HCT116 (cell line): ENCODE measurements at regions not wholly inside any gene's neighbourhood (a gene's known extent, or its start where the extent isn't known, plus 50 kb on each side); places are given as distances from the start of the nearest gene placed in this dataset.

Source experiments
- ATAC-seq: fragments of 200-7000 bp; cut with Tn5 transposase; 2 replicates; pipeline ENCODE4 v1.9.1; 2020; ENCODE audit warnings: mild to moderate bottlenecking, moderate library complexity
- BruUV-seq: library from RNA; stranded (reverse); fragments of 400-500 nt; replicated peaks from 2 replicates; lab custom pipeline; 2021; lab: Mats Ljungman, UMichigan
- CTCF ChIA-PET: fragments of 300-600 bp; sonication (Branson Sonifier 250); formaldehyde crosslinking; loops from one replicate; lab custom pipeline; 2021; ENCODE audit warnings: antibody characterized with exemption; lab: Charles Lee
- POLR2A ChIA-PET: fragments of 300-600, 350-600 bp; sonication (Branson Sonifier 250); formaldehyde crosslinking; loops from one replicate; lab custom pipeline; 2021; ENCODE audit warnings: antibody characterized with exemption; lab: Charles Lee
- RAD21 ChIA-PET, 2 experiments: fragments of 300-600 bp; sonication (Branson Sonifier 250); formaldehyde crosslinking; loops; one replicate each; lab custom pipeline; 2023; ENCODE audit warnings: low total read pairs in 2 of 2; ENCODE audit not compliant: uncharacterized antibody in 2 of 2, unreplicated experiment in 2 of 2, low non-redundant PET in 1 of 2; lab: Charles Lee
- DNase-seq: peaks from one replicate; pipeline ENCODE4 v3.0.0-alpha.2; 2010; ENCODE audit warnings: low read depth, low spot score
- H2AFZ ChIP-seq: fragments of 200-600 bp; shearing (Covaris generic), sonication (generic); 2 replicates; pipeline ENCODE4 v1.6.1; 2017; ENCODE audit warnings: low read depth, mixed run types, mixed read lengths, antibody characterized with exemption, low read length; ENCODE audit not compliant: poor library complexity, severe bottlenecking
- H3K27ac ChIP-seq: 2 replicates; pipeline ENCODE4 v1.5.1; 2012; ENCODE audit warnings: low read depth, low read length
- H3K27me3 ChIP-seq: fragments of 200-600 bp; sonication (generic); 2 replicates; pipeline ENCODE4 v1.6.1; 2016; ENCODE audit warnings: mixed run types, low read length, mixed read lengths; ENCODE audit not compliant: insufficient read depth
- H3K36me3 ChIP-seq, 2 experiments: fragments of 200-500 bp in 1 of 2; fragments of 200-600 bp in 1 of 2; sonication (Bioruptor generic) in 1 of 2; sonication (generic) in 1 of 2; 2 replicates each; pipeline versions ENCODE4 v1.5.1 to v1.6.1; 2014 to 2016; ENCODE audit warnings: low read length in 2 of 2, inconsistent platforms in 1 of 2, mixed read lengths in 1 of 2, mixed run types in 1 of 2; ENCODE audit not compliant: insufficient read depth in 2 of 2, control insufficient read depth in 1 of 2
- H3K4me1 ChIP-seq, 2 experiments: fragments of 200-600 bp in 1 of 2; sonication (generic) in 1 of 2; 2 replicates each; pipeline versions ENCODE4 v1.5.1 to v1.6.1; 2012 to 2017; ENCODE audit warnings: low read length in 2 of 2, inconsistent platforms in 1 of 2, mild to moderate bottlenecking in 1 of 2, mixed read lengths in 1 of 2, mixed run types in 1 of 2, moderate library complexity in 1 of 2; ENCODE audit not compliant: insufficient read depth in 2 of 2, control insufficient read depth in 1 of 2
- H3K4me2 ChIP-seq: fragments of 200-600 bp; sonication (generic); 2 replicates; pipeline ENCODE4 v1.6.1; 2017; ENCODE audit warnings: mixed run types, low read length, mixed read lengths
- H3K4me3 ChIP-seq, 2 experiments: fragments of 200-600 bp in 1 of 2; sonication (generic) in 1 of 2; replicated peaks in 1 of 2; 2 replicates each; pipeline ENCODE4 v1.5.1; 2011 to 2016; ENCODE audit warnings: low read length in 2 of 2, control low read depth in 1 of 2, low read depth in 1 of 2, mild to moderate bottlenecking in 1 of 2, mixed read lengths in 1 of 2, mixed run types in 1 of 2
- H3K79me2 ChIP-seq: fragments of 200-600 bp; sonication (generic); 2 replicates; pipeline ENCODE4 v1.6.1; 2017; ENCODE audit warnings: mild to moderate bottlenecking, mixed run types, low read length, moderate library complexity, mixed read lengths; ENCODE audit not compliant: insufficient read depth
- H3K9ac ChIP-seq: fragments of 200-600 bp; sonication (generic); 2 replicates; pipeline ENCODE4 v1.6.1; 2016; ENCODE audit warnings: low read length, mixed read lengths
- H3K9me2 ChIP-seq: fragments of 200-600 bp; sonication (generic), shearing (Covaris generic); 2 replicates; pipeline ENCODE4 v1.6.1; 2017; ENCODE audit warnings: mixed run types, mild to moderate bottlenecking, moderate library complexity; ENCODE audit not compliant: insufficient read depth
- H3K9me3 ChIP-seq, 2 experiments: fragments of 200-500 bp in 1 of 2; fragments of 200-600 bp in 1 of 2; sonication (Bioruptor generic) in 1 of 2; sonication (generic) in 1 of 2; 2 replicates each; pipeline ENCODE4 v1.6.1; 2014 to 2017; ENCODE audit warnings: low read length in 2 of 2, mixed read lengths in 2 of 2, inconsistent platforms in 1 of 2, low read depth in 1 of 2, mild to moderate bottlenecking in 1 of 2, mixed run types in 1 of 2, moderate library complexity in 1 of 2; ENCODE audit not compliant: control insufficient read depth in 1 of 2, insufficient read depth in 1 of 2
- H4K20me1 ChIP-seq: fragments of 200-600 bp; sonication (generic), shearing (Covaris generic); 2 replicates; pipeline ENCODE4 v1.6.1; 2017; ENCODE audit warnings: mixed run types, mild to moderate bottlenecking, moderate library complexity; ENCODE audit not compliant: insufficient read depth
- EZH2phosphoT487 ChIP-seq: fragments of 200-600 bp; IDR thresholded peaks from 2 replicates; pipeline ENCODE4 v1.6.1; 2018; ENCODE audit warnings: antibody characterized with exemption, borderline replicate concordance
- FOSL1 ChIP-seq: IDR thresholded peaks from 2 replicates; pipeline ENCODE4 v1.6.1; 2012; ENCODE audit warnings: low read depth
- MAX ChIP-seq: IDR thresholded peaks from 2 replicates; pipeline ENCODE4 v1.6.1; 2012
- POLR2A ChIP-seq: IDR thresholded peaks from 2 replicates; pipeline ENCODE4 v1.7.0; 2011; ENCODE audit warnings: borderline replicate concordance; ENCODE audit not compliant: insufficient read depth, insufficient read length; ENCODE audit errors: extremely low read depth
- POLR2AphosphoS5 ChIP-seq: IDR thresholded peaks from 2 replicates; pipeline ENCODE4 v1.6.1; 2011; ENCODE audit warnings: mild to moderate bottlenecking, low read depth, low read length, moderate library complexity
- RAD21 ChIP-seq: IDR thresholded peaks from 2 replicates; pipeline ENCODE4 v1.6.1; 2012; ENCODE audit warnings: low read depth, mild to moderate bottlenecking
- REST ChIP-seq: IDR thresholded peaks from 2 replicates; pipeline ENCODE4 v1.6.1; 2012; ENCODE audit warnings: low read depth
- SIN3A ChIP-seq: IDR thresholded peaks from 2 replicates; pipeline ENCODE4 v1.6.1; 2012; ENCODE audit warnings: low read depth
- SP1 ChIP-seq: IDR thresholded peaks from 2 replicates; pipeline ENCODE4 v1.6.1; 2012; ENCODE audit warnings: low read depth
- SRF ChIP-seq: IDR thresholded peaks from 2 replicates; pipeline ENCODE4 v1.6.1; 2012; ENCODE audit warnings: low read depth
- TCF7L2 ChIP-seq: IDR thresholded peaks from 2 replicates; pipeline ENCODE4 v1.7.0; 2011; ENCODE audit warnings: borderline replicate concordance, inconsistent platforms; ENCODE audit not compliant: insufficient read depth, insufficient read length; ENCODE audit errors: extremely low read depth
- ZBTB33 ChIP-seq: IDR thresholded peaks from 2 replicates; pipeline ENCODE4 v1.6.1; 2011; ENCODE audit warnings: mild to moderate bottlenecking, low read length, moderate library complexity; ENCODE audit not compliant: insufficient replicate concordance; ENCODE audit errors: extremely low read depth
- ZFX ChIP-seq: fragments of 450-650 bp; IDR thresholded peaks from 2 replicates; pipeline ENCODE4 v1.6.1; 2017
- ZNF274 ChIP-seq: fragments of 200-500 bp; sonication (Bioruptor generic); IDR thresholded peaks from 2 replicates; pipeline ENCODE4 v1.6.1; 2014; ENCODE audit warnings: mild to moderate bottlenecking, low read depth, low read length, inconsistent platforms
- intact Hi-C: fragments of 100-400 bp; cut with micrococcal nuclease; formaldehyde crosslinking; loops from 2 replicates; pipeline ENCODE4 v1.10.0; 2022

DNA sequence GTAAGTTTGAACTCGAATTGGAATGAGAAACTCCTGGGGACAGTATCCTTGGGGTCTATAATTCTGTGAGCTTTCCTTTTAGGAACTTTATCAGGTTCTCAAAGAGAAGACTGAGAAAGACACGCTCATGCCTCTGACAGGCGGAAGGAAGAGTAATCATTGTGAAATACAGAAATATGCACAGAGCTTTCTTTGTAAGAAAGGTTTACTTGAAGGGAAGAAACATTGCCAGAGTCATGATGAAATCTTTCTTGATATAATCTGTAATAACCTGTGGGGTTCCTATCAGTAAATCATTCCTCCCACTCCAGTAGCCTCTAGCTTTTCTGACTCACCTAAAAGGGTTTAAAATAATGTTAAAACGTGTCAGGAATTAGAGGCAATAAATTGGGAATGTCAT lies 83.6 kb upstream of the CCDC39 start:
- H3K4me1 ChIP-seq, result no peaks in the 10 kb centered on the region
- POLR2A ChIA-PET, result no interaction called here
- H3K79me2 ChIP-seq, result no peaks in the 10 kb centered on the region
- no peak for TF ChIP-seq ZFX
- no peak for TF ChIP-seq RAD21
- no peak for TF ChIP-seq POLR2A
- no peak for TF ChIP-seq TCF7L2
- no peak for TF ChIP-seq FOSL1
- no peak for TF ChIP-seq SP1
- TF ChIP-seq POLR2AphosphoS5, result no peak
- H3K27me3 ChIP-seq, result 0 out of 2 replicates have a peak, but pooled peaks cover 4% of the 10 kb centered on the region
- H3K9ac ChIP-seq, result no peak overlapping the region
- no TSS peak for BruUV-seq
- DNase-seq (no peak), ATAC-seq (no peak)
- H4K20me1 ChIP-seq, result no peaks in the 10 kb centered on the region
- RAD21 ChIA-PET, result no interaction called here
- H3K36me3 ChIP-seq, result no peaks in the 10 kb centered on the region
- CTCF ChIA-PET, result no interaction called here
- no peak overlapping the region for H3K27ac ChIP-seq
- H3K4me2 ChIP-seq, result no peak overlapping the region
- H3K9me2 ChIP-seq, result no peaks in the 10 kb centered on the region
- intact Hi-C loops, result no loop called here
- no peak overlapping the region for H3K4me3 ChIP-seq
- no peaks in the 10 kb centered on the region for H3K9me3 ChIP-seq
- H2AFZ ChIP-seq, result no peak overlapping the region

DNA sequence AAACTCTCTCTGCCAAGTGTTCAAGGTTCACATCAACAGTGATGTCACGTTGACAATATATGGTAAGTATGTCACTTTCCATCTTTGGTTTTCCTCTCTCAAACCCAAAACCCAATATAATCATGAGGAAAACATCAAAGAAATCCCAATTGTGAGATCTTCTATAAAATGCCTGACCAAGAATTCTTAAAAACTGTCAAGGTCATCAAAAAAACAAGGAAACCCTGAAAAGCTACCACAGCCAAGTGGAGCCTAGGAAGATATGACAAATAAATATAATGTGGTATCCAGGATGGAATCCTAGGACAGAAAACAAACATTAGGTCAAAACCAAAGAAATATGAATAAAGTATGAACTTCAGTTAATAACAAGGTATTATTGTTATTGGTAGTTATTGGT lies 85.2 kb upstream of the CCDC39 start:
- Histone ChIP-seq H3K9me2 (no peaks in the 10 kb centered on the region), H4K20me1 (no peaks in the 10 kb centered on the region), H2AFZ (no peak overlapping the region), H3K27me3 (0 out of 2 replicates have a peak, but pooled peaks cover 7% of the 10 kb centered on the region), H3K4me2 (no peak overlapping the region), H3K36me3 (no peaks in the 10 kb centered on the region), H3K4me3 (no peak overlapping the region), H3K9ac (no peak overlapping the region), H3K9me3 (no peaks in the 10 kb centered on the region), H3K27ac (no peak overlapping the region), H3K79me2 (no peaks in the 10 kb centered on the region), H3K4me1 (no peaks in the 10 kb centered on the region)
- DNase-seq, result no peak
- ChIA-PET RAD21 (no interaction called here), CTCF (no interaction called here), POLR2A (no interaction called here)
- ATAC-seq, result no peak
- no TSS peak for BruUV-seq
- intact Hi-C loops, result no loop called here
- no peak for TF ChIP-seq EZH2phosphoT487
- TF ChIP-seq REST, result no peak
- no peak for TF ChIP-seq TCF7L2
- TF ChIP-seq ZNF274, result no peak
- no peak for TF ChIP-seq ZBTB33
- TF ChIP-seq POLR2AphosphoS5, result no peak
- TF ChIP-seq SRF, result no peak
- TF ChIP-seq MAX, result no peak
- TF ChIP-seq SIN3A, result no peak
